ENCODE measurements at regions not wholly inside any gene's neighbourhood (a gene's known extent, or its start where the extent isn't known, plus 50 kb on each side); places are given as distances from the start of the nearest gene placed in this dataset.

DNA sequence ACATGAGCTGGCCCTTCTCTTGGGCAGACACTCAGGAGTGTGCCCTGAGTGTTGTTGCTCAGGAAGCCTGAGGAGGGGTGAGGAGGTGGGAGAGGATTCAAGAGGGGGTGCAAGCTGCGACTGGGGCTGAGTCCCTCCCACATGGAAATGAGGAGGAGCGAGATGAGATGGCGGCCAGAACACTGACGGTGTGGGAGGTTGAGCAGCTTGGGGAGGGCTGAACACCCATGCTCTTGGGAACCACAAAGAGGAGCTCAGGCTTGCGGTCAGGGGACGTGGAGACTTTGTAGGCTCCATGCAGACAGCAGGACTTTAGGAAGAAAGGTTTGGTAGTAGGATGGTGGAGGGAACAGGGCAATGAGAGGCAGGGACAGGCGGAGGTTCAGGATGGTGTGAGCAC, 163.2 kb upstream of the SHH start:
- Mint-ChIP-seq H3K9me3 (no peaks in the 10 kb centered on the region), H3K4me3 (peak overlapping the region in 2 of 8 donors; percentile 32 to 33), H3K27ac (no peak overlapping the region), H3K27me3 (peaks cover 2 to 3% of the 10 kb centered on the region in 2 donors), H3K36me3 (no peaks in the 10 kb centered on the region), H3K4me1 (peaks cover 0 to 1% (median 0%) of the 10 kb centered on the region in 4 donors)
- ChIA-PET POLR2A (ENCODE audit: partially characterized antibody) (no interaction called here), CTCF (ENCODE audit: partially characterized antibody) (no interaction called here)
- Histone ChIP-seq H3K27me3 (ENCODE audit: insufficient read depth, low read length) (no peaks in the 10 kb centered on the region), H3K4me1 (ENCODE audit: insufficient read depth, low read length) (no peaks in the 10 kb centered on the region), H3K9me3 (ENCODE audit: control insufficient read depth in 1 of 2, low read length in 2 of 2) (no peaks in the 10 kb centered on the region), H3K27ac (ENCODE audit: low read depth, low read length) (no peak overlapping the region), H3K36me3 (ENCODE audit: insufficient read depth, low read length) (no peaks in the 10 kb centered on the region), H3K4me3 (ENCODE audit: low read length in 2 of 2) (no peak overlapping the region)
- DNase-seq: no peak
- intact Hi-C loops (cut with micrococcal nuclease): no loop called here

DNA sequence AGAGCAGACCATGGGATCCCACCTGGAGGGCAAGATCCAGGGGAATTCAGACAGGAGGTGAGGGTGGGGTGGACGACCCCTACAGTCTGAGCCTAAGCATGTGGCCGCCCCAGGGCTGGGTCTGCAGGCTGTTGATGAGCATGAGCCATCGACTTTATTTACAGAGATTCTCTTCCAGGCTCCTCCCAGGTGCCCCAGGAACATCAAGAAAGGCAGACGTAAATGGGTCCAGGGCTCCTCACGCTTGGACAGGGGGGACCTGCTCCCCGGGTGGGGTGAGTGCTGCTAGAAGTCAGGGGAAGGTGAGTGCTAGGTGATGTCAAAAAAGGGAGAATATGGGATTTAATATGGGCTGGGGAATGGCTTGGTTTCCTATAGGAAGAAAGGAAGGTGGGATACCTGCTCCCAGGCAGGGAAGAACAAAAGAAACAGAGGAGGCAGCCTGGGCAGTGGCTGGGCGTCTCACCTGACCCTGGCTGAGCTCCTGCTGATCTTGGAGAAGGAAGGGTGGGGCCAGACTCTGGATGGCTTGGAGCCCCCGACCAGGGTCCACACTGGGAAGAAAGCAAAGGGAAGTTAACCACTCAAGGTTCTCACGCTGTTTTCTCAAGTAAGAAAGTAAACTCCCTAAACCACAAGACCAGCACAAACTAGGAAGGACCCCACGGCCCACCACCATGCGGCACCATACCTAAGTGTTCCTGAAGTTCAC, 162.1 kb upstream of the SHH start:
- no peaks in the 10 kb centered on the region for H3K36me3 Mint-ChIP-seq
- CTCF ChIA-PET (ENCODE audit: partially characterized antibody): no interaction called here
- no peak overlapping the region for H3K27ac ChIP-seq (ENCODE audit: low read depth, low read length)
- no peaks in the 10 kb centered on the region for H3K4me1 ChIP-seq (ENCODE audit: insufficient read depth, low read length)
- no peaks in the 10 kb centered on the region for H3K9me3 ChIP-seq (ENCODE audit: control insufficient read depth in 1 of 2, low read length in 2 of 2)
- no peaks in the 10 kb centered on the region for H3K36me3 ChIP-seq (ENCODE audit: insufficient read depth, low read length)
- peaks cover 2 to 3% of the 10 kb centered on the region in 2 donors for H3K27me3 Mint-ChIP-seq
- intact Hi-C loops (cut with micrococcal nuclease): no loop called here
- H3K4me3 ChIP-seq (ENCODE audit: low read length in 2 of 2): no peak overlapping the region
- peaks cover 0 to 1% (median 0%) of the 10 kb centered on the region in 4 donors for H3K4me1 Mint-ChIP-seq
- no peaks in the 10 kb centered on the region for H3K9me3 Mint-ChIP-seq
- no peak overlapping the region for H3K27ac Mint-ChIP-seq
- no peaks in the 10 kb centered on the region for H3K27me3 ChIP-seq (ENCODE audit: insufficient read depth, low read length)
- H3K4me3 Mint-ChIP-seq: no peak overlapping the region
- DNase-seq: no peak
- POLR2A ChIA-PET (ENCODE audit: partially characterized antibody): no interaction called here

DNA sequence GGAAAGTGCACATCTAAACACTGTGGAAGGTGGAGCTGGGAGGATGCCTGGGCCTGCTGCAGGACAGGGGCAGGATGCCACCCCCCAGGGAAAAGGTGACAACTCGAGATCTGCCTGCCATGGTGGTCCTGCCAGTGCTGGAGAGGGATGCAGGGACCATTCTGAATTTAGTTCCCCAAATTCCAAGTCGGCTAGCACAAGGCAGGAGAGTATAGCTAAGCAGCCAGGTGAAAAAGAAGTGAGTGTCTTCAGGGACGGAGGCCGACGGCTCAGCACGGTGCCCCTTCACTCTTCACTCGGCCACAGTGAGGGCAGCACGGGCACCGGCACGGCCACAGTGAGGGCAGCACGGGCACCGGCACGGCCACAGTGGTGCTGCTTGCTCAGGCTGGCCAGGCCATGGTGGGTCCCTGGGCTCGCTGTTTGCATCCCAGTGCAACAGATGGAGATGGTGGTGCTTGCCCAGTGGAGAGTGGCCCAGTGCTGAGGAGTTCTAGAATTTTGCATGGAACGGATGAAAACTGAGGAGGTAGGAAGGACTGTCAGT, 161.3 kb upstream of the SHH start:
- CTCF ChIA-PET (ENCODE audit: partially characterized antibody): no interaction called here
- H3K27me3 ChIP-seq (ENCODE audit: insufficient read depth, low read length): no peaks in the 10 kb centered on the region
- peak overlapping the region in 1 of 7 donors; percentile 8 for H3K27ac Mint-ChIP-seq
- peaks cover 2% of the 10 kb centered on the region in 2 donors for H3K27me3 Mint-ChIP-seq
- POLR2A ChIA-PET (ENCODE audit: partially characterized antibody): no interaction called here
- no peaks in the 10 kb centered on the region for H3K36me3 ChIP-seq (ENCODE audit: insufficient read depth, low read length)
- intact Hi-C loops (cut with micrococcal nuclease): no loop called here
- no peak for DNase-seq
- no peak overlapping the region for H3K27ac ChIP-seq (ENCODE audit: low read depth, low read length)
- no peaks in the 10 kb centered on the region for H3K9me3 ChIP-seq (ENCODE audit: control insufficient read depth in 1 of 2, low read length in 2 of 2)
- H3K4me3 Mint-ChIP-seq: no peak overlapping the region
- no peaks in the 10 kb centered on the region for H3K36me3 Mint-ChIP-seq
- no peak overlapping the region for H3K4me3 ChIP-seq (ENCODE audit: low read length in 2 of 2)
- no peaks in the 10 kb centered on the region for H3K9me3 Mint-ChIP-seq
- no peaks in the 10 kb centered on the region for H3K4me1 ChIP-seq (ENCODE audit: insufficient read depth, low read length)
- H3K4me1 Mint-ChIP-seq: peaks cover 0 to 1% (median 0%) of the 10 kb centered on the region in 4 donors

GRCh38 chr7:155972651-155973390, 160.6 kb upstream of the SHH start:
- Mint-ChIP-seq H3K27me3 (peaks cover 2% of the 10 kb centered on the region in 2 donors), H3K4me3 (no peak overlapping the region), H3K9me3 (no peaks in the 10 kb centered on the region), H3K27ac (no peak overlapping the region), H3K36me3 (no peaks in the 10 kb centered on the region), H3K4me1 (peaks cover 0 to 1% (median 0%) of the 10 kb centered on the region in 4 donors)
- CTCF ChIA-PET (ENCODE audit: partially characterized antibody): no interaction called here
- no peaks in the 10 kb centered on the region for H3K4me1 ChIP-seq (ENCODE audit: insufficient read depth, low read length)
- no peak for DNase-seq
- H3K36me3 ChIP-seq (ENCODE audit: insufficient read depth, low read length): no peaks in the 10 kb centered on the region
- intact Hi-C loops (cut with micrococcal nuclease): no loop called here
- H3K4me3 ChIP-seq (ENCODE audit: low read length in 2 of 2): no peak overlapping the region
- H3K27ac ChIP-seq (ENCODE audit: low read depth, low read length): no peak overlapping the region
- POLR2A ChIA-PET (ENCODE audit: partially characterized antibody): no interaction called here
- no peaks in the 10 kb centered on the region for H3K27me3 ChIP-seq (ENCODE audit: insufficient read depth, low read length)
- no peaks in the 10 kb centered on the region for H3K9me3 ChIP-seq (ENCODE audit: control insufficient read depth in 1 of 2, low read length in 2 of 2)

- Histone ChIP-seq H3K4me1 (ENCODE audit: insufficient read depth, low read length) (no peaks in the 10 kb centered on the region), H3K9me3 (ENCODE audit: control insufficient read depth in 1 of 2, low read length in 2 of 2) (no peaks in the 10 kb centered on the region), H3K27ac (ENCODE audit: low read depth, low read length) (no peak overlapping the region), H3K27me3 (ENCODE audit: insufficient read depth, low read length) (no peaks in the 10 kb centered on the region), H3K36me3 (ENCODE audit: insufficient read depth, low read length) (no peaks in the 10 kb centered on the region), H3K4me3 (ENCODE audit: low read length in 2 of 2) (no peak overlapping the region)
- H3K36me3 Mint-ChIP-seq: no peaks in the 10 kb centered on the region
- ChIA-PET POLR2A (ENCODE audit: partially characterized antibody) (no interaction called here), CTCF (ENCODE audit: partially characterized antibody) (no interaction called here)
- no peak overlapping the region for H3K27ac Mint-ChIP-seq
- peaks cover 0 to 3% (median 0%) of the 10 kb centered on the region in 8 donors for H3K9me3 Mint-ChIP-seq
- H3K4me3 Mint-ChIP-seq: no peak overlapping the region
- peaks cover 0 to 1% (median 0%) of the 10 kb centered on the region in 4 donors for H3K4me1 Mint-ChIP-seq
- peaks cover 1 to 2% of the 10 kb centered on the region in 2 donors for H3K27me3 Mint-ChIP-seq
- intact Hi-C loops (cut with micrococcal nuclease): no loop called here
- DNase-seq: no peak
Measured at GRCh38 chr7:155972247-155972646, 160.0 kb upstream of the SHH start.

DNA sequence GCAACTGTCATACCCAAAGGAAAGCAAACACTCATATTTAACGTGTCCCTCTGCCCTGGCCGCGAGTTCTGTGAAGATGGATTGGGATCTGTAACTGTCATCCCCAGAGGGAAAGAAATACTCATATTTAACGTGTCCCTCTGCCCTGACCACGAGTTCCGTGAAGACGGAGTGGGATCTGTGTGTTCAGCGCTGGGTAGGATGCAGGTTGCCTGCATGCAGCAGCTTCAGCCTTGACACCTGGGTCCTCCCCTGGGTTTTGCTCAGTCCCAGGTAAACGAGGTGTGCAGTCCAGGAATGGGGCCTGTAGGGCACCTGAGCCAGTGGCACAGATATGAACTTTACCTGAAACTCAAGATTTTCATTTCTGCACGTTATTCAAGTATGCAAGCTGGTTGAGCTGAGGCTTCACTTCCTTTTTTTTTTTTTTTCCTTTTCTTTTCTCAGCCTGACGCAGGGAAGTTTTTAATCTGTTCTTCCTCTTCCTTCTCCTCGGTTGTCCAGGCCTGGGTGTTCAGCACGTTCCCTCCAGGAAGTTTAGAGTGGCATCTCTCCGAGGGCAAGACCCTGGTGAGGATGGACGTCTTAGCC, 159.0 kb upstream of the SHH start:
- Histone ChIP-seq H3K27me3 (ENCODE audit: insufficient read depth, low read length) (no peaks in the 10 kb centered on the region), H3K9me3 (ENCODE audit: control insufficient read depth in 1 of 2, low read length in 2 of 2) (no peaks in the 10 kb centered on the region), H3K4me3 (ENCODE audit: low read length in 2 of 2) (no peak overlapping the region), H3K36me3 (ENCODE audit: insufficient read depth, low read length) (no peaks in the 10 kb centered on the region), H3K27ac (ENCODE audit: low read depth, low read length) (no peak overlapping the region), H3K4me1 (ENCODE audit: insufficient read depth, low read length) (no peaks in the 10 kb centered on the region)
- CTCF ChIA-PET (ENCODE audit: partially characterized antibody): no interaction called here
- Mint-ChIP-seq H3K4me1 (no peaks in the 10 kb centered on the region), H3K27me3 (peaks cover 1 to 4% of the 10 kb centered on the region in 2 donors), H3K36me3 (no peaks in the 10 kb centered on the region), H3K4me3 (no peak overlapping the region), H3K27ac (no peak overlapping the region), H3K9me3 (peaks cover 0 to 3% (median 0%) of the 10 kb centered on the region in 8 donors)
- intact Hi-C loops (cut with micrococcal nuclease): no loop called here
- no peak for DNase-seq
- POLR2A ChIA-PET (ENCODE audit: partially characterized antibody): interaction anchor here (0.6 kb wide), 1 partner anchor 160 kb away, joined by 3 read pairs; no protein-coding TSS in a partner anchor

- Mint-ChIP-seq H3K27ac (no peak overlapping the region), H3K4me3 (no peak overlapping the region), H3K4me1 (peaks cover 0 to 1% (median 0%) of the 10 kb centered on the region in 4 donors), H3K36me3 (no peaks in the 10 kb centered on the region), H3K27me3 (peaks cover 3 to 5% of the 10 kb centered on the region in 2 donors), H3K9me3 (peaks cover 0 to 3% (median 0%) of the 10 kb centered on the region in 8 donors)
- Histone ChIP-seq H3K4me3 (ENCODE audit: low read length in 2 of 2) (no peak overlapping the region), H3K27ac (ENCODE audit: low read depth, low read length) (no peak overlapping the region), H3K36me3 (ENCODE audit: insufficient read depth, low read length) (no peaks in the 10 kb centered on the region), H3K4me1 (ENCODE audit: insufficient read depth, low read length) (no peaks in the 10 kb centered on the region), H3K9me3 (ENCODE audit: control insufficient read depth in 1 of 2, low read length in 2 of 2) (no peaks in the 10 kb centered on the region), H3K27me3 (ENCODE audit: insufficient read depth, low read length) (no peaks in the 10 kb centered on the region)
- DNase-seq: no peak
- CTCF ChIA-PET (ENCODE audit: partially characterized antibody): no interaction called here
- intact Hi-C loops (cut with micrococcal nuclease): no loop called here
- POLR2A ChIA-PET (ENCODE audit: partially characterized antibody): no interaction called here
Measured at GRCh38 chr7:155969192-155969929, 157.1 kb upstream of the SHH start.

Data from CD4-positive, alpha-beta memory T cell (primary cell).